ENCODE measurements at regions not wholly inside any gene's neighbourhood (a gene's known extent, or its start where the extent isn't known, plus 50 kb on each side); places are given as distances from the start of the nearest gene placed in this dataset.

DNA sequence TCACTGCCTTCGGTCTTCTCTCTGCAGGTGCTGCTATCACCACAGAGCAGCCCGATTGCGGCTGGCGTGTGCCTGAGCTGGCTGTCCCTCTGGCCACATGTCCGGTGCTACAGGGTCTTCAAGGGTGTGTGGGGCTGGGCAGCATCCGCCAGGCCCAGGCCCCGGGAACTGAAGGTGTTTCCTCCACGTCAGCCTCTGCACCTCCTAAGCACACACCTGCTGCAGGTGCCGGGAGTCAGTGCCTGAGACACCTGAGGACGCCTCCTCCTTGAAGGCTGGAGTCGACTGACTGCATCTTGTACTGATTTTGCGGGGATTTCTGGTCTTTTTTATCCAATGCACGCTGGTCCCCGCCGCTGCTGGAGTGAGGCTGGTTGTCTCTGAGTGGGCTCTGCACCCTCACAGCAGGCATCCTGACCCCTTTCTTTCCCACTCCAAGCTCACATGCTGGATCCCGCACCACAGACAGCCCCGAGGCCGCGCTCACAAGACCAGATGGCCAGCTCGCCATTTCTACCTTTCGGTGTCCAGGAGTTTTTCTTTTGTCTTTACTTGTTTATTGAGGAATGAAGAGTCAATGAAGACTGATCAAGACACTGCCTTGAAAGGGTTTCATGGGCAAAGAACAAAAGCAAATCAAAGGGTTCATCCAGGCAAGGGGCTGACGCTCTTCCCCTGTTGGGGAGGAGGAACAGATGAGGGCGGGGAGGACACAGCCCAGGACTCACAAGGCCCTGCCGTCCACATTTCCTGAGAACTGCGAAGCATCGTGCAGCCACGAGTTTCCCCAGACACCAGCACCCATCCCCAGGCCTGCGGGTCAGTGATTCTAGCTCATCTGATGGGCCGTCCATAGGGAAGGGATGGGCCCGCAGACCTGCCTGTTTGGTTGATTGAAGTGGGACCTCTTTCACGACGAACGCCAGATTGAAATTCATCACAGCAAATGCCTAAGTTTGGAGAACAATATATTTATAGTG, 203.8 kb upstream of the SOX1 start:
- DNase-seq (ENCODE audit: low spot score) = no peak

DNA sequence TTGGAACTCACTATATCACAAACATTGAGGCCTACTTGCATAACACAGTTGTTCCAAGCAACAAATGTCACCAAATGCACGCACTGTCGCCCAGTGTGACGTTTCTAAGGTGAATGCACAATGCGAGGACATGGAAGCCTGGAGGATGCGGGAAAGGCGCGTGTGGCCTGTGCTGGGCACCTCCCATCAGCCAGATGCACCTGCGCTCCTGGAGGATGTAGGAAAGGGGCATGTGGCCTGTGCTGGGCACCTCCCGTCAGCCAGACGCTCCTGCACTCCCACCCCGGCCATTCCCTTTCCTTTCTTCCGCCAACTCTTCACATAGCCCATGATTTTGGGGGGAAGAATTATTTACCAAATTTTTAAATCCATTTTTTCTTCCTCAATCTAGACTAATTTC, 202.4 kb upstream of the SOX1 start:
- no peak for DNase-seq (ENCODE audit: low spot score)

DNA sequence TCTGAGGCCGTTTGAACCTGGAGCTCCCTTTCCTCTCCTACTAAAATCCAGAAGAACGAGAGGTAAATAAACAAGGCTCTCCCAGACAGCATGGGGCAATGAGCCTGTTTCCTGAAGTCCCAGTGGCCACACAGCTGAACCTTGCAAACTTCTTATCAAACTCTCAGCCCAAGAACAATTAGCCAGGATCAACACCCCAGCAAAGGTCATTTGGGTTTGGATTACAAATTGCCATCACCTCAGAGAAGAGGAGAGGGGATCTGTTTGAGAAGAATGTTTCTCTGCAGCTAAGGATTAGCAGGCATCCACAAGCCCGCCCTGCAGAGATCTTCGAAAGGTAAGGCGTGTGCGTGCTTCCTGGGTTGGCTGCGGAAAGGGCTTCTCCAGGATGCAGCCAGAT, 201.9 kb upstream of the SOX1 start:
- no peak for DNase-seq (ENCODE audit: low spot score)

DNA sequence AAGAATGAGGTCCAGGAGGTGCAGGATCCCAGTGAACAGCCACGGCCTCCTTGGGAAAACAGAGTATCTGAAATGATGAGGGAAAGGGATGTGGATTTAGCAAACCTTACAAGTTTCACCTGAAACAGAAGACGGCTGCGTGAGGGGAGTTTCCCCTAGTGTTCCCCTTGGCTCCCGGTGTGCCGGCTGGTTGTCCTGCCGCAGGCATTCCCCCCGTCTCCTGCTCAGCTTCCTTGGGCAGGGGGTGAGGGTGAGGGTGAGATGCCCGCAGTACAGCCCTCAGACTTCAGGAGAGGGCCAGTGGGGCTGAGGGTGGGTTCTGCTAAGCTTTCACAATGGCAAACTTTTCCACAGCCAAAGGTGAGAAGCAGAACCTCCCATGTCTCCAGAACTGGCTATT, 201.1 kb upstream of the SOX1 start:
- DNase-seq (ENCODE audit: low spot score) = no peak

DNA sequence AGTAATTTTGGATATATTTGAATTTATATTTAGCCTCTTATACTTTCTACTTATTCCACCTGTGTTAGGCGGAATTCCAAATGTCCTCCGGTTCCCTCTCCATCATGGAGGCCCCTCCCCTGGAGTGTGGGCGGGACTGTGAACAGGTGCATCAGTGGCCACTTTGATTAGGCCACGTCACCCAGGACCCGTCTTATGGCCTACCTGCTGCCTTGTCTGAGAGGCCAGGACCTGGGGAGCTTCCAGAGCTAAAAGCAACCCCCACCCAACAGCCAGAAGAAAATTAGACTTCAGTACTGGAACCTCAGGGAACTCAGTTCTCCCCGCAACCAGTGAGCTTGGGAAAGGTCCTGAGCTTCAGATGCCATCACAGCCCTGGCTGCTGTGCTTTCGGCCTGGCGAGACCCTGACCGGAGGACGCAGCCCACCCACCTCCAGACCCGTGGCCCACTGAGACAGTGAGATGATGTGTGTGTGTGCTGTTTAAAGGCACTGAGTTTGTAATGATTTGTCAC, 200.2 kb upstream of the SOX1 start:
- no peak for DNase-seq (ENCODE audit: low spot score)

DNA sequence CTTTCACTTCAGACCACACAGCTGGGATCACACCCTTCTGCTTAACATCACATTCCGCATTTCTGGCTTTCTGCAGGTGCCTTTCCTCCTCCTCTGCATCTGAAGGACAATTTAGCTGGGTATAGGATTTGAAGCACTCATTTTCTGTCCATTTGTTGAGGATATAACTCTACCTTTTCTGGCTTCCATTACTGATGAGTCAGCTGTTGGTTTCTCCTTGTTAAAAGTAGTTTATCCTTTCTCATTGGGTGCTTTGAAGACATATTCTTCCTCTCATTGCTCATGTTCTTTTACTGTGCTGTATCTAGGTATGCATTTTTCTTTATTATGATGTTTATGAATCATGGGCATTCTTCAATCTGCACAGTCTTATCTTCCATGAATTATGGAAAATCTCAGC, 199.3 kb upstream of the SOX1 start:
- DNase-seq (ENCODE audit: low spot score) = no peak

DNA sequence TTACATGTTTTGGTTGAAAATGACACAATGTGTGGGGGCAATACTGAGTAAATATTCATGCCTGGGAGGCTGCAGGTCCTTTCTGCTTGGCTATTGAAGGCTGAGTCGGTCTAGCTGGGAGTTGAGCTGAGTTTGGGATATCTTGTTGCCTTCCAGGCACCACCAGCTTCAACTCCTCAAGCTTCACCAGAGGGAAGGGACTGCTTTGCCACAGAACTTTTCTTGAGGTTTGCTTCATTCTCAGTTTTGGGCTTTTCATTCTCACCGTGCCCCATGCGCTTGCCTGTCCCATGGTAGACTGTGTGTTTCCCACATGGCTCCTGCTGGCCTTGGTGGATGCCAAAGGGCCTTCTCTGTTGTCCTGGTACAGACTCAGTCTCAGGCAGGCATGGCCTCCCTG, 198.2 kb upstream of the SOX1 start:
- no peak for DNase-seq (ENCODE audit: low spot score)

DNA sequence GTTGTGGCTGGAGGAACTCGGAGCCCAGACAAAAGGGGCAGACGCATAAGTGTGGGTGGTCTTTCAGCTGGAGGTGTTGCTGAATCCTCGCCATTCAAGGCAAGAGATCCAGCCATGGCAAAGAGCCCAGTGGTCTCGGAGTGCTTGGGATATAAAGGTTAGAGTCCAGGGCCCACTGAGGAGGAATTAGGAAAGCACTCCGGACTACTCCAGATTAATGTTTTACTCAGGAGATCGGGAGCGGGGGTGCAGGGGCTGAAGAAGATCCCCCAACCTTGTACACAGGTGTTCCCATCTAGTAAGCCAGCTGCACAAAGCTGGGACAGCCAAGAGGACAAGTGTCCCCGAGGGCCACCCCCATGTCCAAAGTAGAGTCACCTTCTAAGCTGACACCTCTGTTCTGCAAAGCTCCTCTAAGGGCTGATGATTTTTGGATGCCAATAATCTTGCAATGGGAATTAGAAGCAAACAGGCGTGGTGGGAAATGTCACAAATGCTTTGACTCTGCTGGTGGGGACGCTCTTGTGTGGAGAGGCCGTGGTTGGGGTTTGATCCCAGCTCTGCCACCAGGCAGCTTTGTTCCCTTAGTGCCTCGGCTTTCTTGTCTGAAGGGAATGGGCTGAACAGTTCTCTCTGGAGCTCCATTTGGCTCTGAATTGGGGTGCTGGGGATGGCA, 194.3 kb upstream of the SOX1 start:
- DNase-seq (ENCODE audit: low spot score) = no peak

DNA sequence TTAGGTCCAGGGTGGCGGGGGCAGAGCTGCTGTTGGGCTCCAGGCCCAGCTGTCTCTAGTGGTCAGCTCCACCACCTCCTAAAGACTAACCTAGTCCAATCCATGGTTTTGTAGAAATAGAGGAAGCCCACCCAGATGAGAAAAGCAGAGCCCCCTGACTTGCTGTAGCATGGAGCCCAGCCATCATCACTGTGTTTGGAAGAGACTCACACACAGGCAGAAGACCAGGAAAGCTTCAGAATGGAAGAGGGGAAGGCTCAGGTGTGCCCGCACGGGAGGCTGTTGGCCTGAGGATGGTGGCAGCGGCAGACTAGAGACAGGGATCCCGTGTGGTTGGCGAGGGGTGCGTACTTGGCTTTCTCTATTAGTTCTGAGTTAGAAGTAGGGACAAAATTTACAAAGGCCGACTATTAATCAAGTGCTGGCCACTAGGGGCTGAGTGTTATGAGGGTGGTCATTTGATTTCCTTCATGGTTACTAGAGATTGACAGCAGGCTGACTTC, 193.2 kb upstream of the SOX1 start:
- no peak for DNase-seq (ENCODE audit: low spot score)

DNA sequence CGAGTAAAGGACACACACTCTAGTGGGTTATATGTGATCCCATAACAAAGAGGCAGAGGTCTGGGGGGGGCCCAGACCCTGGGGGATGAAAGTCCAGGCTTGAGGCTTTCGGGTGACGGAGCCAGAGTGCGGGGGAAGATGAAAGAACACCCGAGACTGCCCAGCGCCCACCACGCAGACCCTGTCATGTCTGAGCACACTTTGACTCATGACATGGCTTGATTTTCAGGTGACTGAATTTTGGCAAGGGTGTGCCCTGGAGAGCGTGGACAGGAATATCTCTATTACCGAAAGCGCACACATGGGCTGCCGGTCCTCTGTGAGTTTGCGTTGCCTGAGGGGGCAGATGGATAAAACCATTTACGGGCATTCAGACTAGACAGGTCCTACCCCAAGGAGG, 192.0 kb upstream of the SOX1 start:
- no peak for DNase-seq (ENCODE audit: low spot score)

DNA sequence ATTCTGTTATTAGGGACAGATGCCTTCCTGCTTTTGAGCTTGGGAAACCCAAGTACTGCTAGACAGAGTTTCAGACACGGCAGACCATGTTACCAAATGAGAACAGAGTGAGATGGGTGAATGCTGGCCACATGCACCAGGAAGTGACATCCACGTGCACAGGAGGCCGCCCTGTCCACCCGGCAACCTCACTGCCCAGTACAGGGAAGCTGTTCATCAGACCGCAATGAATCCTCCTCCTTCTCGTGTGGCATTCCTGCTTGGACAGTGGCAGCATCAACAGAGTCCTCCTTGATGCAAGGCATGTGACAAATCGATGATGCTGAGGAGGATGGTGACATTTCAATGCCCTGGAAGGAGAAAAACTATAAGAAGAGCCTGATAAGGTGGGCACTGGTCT, 191.0 kb upstream of the SOX1 start:
- no peak for DNase-seq (ENCODE audit: low spot score)

DNA sequence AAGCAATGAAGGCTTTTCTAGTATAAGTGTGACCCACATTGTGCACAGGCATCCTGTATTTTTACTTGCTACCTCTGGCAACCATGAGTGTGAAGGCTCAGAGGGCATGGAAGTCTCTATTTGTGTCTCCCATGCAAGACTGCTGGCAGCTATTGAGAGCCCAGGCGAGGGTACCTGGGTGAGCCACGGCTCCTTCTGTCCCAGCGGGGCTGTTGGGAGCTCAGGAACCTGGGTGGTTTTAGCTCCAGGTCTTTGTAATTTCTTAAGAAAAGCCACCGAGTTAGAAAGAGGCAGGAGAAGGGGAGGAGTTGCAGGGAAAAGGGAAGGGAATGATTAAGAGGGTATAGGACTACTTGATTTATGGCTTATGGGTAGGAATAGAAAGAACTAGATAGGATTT, 190.4 kb upstream of the SOX1 start:
- no peak for DNase-seq (ENCODE audit: low spot score)

DNA sequence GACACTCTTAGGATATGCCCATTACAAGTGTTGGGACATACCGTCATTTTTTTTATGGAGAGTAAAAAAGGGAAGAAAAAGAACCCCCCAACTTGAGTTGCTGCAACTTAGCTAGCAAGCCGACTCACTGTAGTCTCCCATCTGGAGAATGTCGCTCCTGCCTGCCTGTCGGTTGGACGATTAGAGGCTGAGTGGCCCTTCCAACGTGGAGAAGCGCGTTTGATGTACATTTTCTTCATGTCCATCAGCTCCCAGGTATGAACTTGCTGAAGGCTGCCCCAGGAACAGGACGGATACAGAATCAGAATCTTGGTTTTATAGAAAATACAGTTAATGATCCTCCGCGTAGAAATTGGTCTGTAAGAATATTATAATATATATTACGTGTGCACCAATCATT, 189.0 kb upstream of the SOX1 start:
- DNase-seq (ENCODE audit: low spot score) = no peak

DNA sequence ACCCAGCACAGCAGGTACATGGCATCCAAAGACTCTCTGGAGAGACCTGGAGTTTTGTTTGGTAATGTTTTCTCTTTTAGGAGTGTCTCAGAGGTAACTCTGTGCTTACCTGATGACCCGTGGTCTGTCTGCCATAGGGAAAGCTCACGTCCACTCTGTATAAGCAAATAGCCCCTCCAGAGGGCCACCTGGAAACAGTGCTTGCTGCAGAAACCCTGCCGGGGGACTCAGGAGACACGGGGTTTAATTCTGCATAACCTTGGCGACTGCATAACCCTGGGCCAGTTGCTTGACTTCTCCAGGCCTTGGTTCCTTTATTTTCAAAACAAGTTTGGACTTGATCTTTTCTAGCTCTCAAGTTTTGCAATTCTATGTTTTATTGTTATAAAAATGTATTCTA, 187.2 kb upstream of the SOX1 start:
- DNase-seq (ENCODE audit: low spot score) = no peak

DNA sequence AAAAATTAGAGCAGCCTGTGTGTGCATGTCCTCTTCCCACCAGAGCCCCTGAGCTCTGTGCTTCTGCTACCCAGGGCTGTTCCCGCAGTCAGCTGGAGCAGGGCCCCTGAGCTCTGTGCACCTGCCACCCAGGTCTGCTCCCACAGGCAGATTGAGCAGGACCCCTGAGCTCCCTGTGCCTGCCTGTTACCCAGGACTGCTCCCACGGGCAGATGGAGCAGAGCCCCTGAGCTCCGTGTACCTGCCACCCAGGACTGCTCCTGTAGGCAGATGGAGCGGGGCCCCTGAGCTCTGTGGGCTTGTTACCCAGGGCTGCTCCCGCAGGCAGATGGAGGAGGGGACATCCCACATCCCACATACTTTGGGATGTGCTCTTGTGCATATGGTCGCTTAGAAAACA, 186.8 kb upstream of the SOX1 start:
- DNase-seq (ENCODE audit: low spot score) = no peak

DNA sequence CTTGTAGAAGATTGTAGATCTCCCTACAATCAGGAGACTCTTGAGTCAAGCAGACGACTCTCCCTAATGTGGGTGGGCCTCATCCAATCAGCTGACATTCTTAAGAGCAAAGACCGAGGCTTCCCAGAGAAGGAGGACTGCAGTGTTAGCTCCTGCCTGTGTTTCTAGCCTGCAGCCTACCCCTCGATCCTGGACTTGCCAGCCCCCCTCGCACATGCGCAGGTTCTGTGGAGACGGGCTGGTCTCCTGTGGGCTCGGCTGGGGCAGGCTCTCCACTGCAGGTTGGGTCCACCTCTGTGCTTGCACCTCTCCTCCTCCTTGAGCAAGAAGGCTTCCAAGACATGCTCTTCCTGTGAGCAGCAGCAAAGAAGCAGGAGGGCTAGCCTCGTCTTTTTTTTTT, 185.2 kb upstream of the SOX1 start:
- DNase-seq (ENCODE audit: low spot score) = no peak

DNA sequence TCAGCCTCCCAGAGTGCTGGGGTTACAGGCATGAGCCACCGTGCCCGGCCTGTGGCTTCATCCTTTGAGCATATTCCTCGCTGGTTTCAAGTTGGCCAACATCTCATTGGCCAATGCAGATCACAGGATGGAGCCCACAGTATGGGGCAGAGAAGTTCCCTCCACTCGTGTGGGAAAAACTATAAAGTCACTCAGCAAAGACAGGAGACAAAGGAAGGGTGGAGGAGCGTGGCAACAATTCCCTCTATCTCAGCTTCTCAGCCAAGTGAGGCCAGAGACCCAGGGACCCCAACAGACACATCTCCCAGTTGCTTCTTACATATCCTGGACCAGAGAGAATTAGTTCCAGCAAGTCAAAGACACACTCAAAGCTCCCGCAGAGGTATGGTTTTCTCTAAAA, 184.6 kb upstream of the SOX1 start:
- DNase-seq (ENCODE audit: low spot score) = no peak

DNA sequence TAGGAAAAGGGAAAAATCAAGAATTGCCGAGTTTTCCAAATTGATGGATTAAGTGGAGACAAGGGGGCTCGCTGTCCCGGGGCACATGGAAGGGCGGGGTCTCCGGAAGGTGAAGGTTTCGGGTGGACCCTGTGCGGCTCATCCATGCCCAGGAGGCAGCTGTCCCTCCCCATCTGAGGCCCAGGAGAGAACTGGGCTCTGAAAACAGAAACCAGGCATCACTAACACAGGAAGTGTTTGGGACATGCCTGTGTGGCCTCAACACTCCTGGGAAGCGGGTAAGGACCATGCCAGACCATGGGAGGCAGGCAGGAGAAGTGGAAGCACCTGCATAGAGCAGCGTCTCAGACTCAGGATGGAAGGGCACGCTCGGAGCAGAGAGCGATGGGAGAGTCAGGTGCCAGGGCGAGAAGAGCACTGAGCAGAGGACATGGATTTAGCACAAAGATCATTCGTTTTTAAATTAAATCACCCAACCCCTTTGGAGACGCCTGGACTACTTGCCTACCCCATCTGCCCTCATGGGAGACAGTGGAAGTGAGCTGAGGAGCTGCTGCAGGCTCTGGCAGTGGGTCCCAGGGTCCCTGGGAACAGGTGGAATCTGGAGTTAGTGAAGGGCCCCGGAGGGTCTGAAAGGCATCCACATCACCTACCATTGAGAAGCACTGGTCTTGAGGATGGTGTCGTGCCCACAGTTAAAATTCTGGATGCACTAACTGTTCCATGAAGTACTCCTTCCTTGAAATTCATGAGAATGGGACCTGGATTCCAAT, 183.2 kb upstream of the SOX1 start:
- DNase-seq (ENCODE audit: low spot score) = no peak

DNA sequence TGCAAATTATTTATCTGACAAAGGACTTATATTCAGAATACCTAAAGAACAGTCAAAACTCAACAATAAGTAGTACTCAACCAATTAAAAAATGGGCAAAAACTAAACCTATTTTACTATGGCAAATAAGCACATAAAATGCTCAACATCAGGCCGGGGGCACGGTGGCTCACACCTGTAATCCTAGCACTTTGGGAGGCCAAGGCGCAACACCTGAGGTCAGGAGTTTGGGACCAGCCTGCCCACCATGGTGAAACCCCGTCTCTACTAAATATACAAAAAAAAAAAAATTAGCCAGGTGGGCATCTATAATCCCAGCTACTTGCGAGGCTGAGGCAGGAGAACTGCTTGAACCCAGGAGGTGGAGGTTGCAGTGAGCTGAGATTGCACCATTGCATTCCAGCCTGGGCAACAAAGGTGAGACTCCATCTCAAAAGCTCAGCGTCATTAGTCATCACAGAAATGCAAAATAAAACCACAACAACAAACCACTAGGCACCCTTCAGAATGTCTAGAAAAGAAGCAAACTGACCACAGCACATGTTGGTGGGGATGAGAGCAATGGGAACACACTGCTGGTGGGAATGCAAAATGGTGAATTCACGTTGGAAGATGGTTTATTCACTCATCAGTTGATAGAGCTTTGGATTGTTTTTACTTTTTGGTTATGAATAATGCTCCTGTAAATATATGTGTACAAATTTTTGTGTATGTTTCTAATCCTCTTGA, 180.6 kb upstream of the SOX1 start:
- no peak for DNase-seq (ENCODE audit: low spot score)

DNA sequence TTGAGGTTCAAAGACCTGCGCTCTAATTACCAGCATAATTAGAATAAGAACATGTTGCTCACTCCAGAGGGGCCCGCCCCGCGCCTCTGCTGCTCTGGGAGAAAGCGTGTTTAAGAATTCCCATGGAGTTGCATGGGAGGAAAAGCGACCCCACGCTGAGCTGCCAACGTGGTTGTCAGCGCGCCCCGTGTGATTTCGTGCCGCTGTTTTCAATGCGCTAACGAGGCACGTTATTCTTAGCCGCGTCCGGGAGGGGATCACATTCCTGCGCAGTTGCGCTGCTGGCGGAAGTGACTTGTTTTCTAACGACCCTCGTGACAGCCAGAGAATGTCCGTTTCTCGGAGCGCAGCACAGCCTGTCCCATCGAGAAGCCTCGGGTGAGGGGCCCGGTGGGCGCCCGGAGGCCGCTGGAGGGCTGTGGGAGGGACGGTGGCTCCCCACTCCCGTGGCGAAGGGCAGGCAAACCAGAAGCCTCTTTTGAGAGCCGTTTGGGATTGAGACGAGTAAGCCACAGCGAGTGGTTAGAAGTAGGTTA, 173.8 kb upstream of the SOX1 start:
- DNase-seq (ENCODE audit: low spot score) = no peak
